Liver (tissue), 8 donors: ENCODE measurements at regions not wholly inside any gene's neighbourhood (a gene's known extent, or its start where the extent isn't known, plus 50 kb on each side); places are given as distances from the start of the nearest gene placed in this dataset.

Experiments
- DNase-seq: peaks from one replicate; pipeline ENCODE4 v3.0.0-alpha.2; 2017; ENCODE audit warnings: low spot score
- H3K27ac ChIP-seq, 2 donors: one replicate each; pipeline ENCODE4 v1.7.0; 2013; ENCODE audit warnings: inconsistent platforms in 2 of 2, low read length in 2 of 2, control low read depth in 1 of 2, low read depth in 1 of 2, mild to moderate bottlenecking in 1 of 2
- H3K27me3 ChIP-seq, 4 donors: one replicate each; pipeline versions ENCODE4 v1.6.1 to v1.7.0; 2013; ENCODE audit warnings: low read length in 3 of 4, inconsistent platforms in 1 of 4, mild to moderate bottlenecking in 1 of 4, moderate library complexity in 1 of 4; ENCODE audit not compliant: control insufficient read depth in 4 of 4, insufficient read depth in 4 of 4
- H3K36me3 ChIP-seq, 4 donors: one replicate each; pipeline versions ENCODE4 v1.6.1 to v1.7.0; 2013; ENCODE audit warnings: low read length in 3 of 4, mild to moderate bottlenecking in 3 of 4, low read depth in 1 of 4, moderate library complexity in 1 of 4; ENCODE audit not compliant: control insufficient read depth in 4 of 4, insufficient read depth in 3 of 4
- H3K4me1 ChIP-seq, 4 donors: one replicate each; pipeline versions ENCODE4 v1.6.1 to v1.7.0; 2013; ENCODE audit warnings: low read length in 3 of 4, mild to moderate bottlenecking in 3 of 4, moderate library complexity in 1 of 4; ENCODE audit not compliant: control insufficient read depth in 4 of 4, insufficient read depth in 4 of 4
- H3K4me3 ChIP-seq, 3 donors: one replicate each; pipeline versions ENCODE4 v1.6.1 to v1.7.0; 2013; ENCODE audit warnings: low read length in 3 of 3, control low read depth in 1 of 3, low read depth in 1 of 3, mild to moderate bottlenecking in 1 of 3
- H3K9ac ChIP-seq, 2 donors: one replicate each; pipeline ENCODE4 v1.7.0; 2013; ENCODE audit warnings: low read length in 2 of 2, mild to moderate bottlenecking in 2 of 2, moderate library complexity in 2 of 2, control low read depth in 1 of 2, low read depth in 1 of 2
- H3K9me3 ChIP-seq, 4 donors: one replicate each; pipeline versions ENCODE4 v1.6.1 to v1.7.0; 2013; ENCODE audit warnings: low read length in 3 of 4; ENCODE audit not compliant: control insufficient read depth in 4 of 4
- CTCF ChIP-seq: fragments of 150-350 bp; IDR thresholded peaks from 2 replicates; pipeline ENCODE4 v1.5.1; 2017; ENCODE audit warnings: improper control_type of control experiment, low read depth, low read length; ENCODE audit not compliant: missing input control
- EGR1 ChIP-seq, 2 donors: IDR thresholded peaks; 2 replicates each; pipeline ENCODE4 v1.6.1; 2016 to 2018; ENCODE audit warnings: antibody characterized with exemption in 2 of 2, low read depth in 2 of 2
- FOXA1 ChIP-seq: IDR thresholded peaks from 2 replicates; pipeline ENCODE4 v1.6.1; 2016; ENCODE audit warnings: antibody characterized with exemption
- FOXA2 ChIP-seq: IDR thresholded peaks from 2 replicates; pipeline ENCODE4 v1.6.1; 2016; ENCODE audit warnings: antibody characterized with exemption
- GABPA ChIP-seq, 2 donors: IDR thresholded peaks in 1 of 2; conservative IDR thresholded peaks in 1 of 2; 2 replicates each; pipeline ENCODE4 v1.6.1; 2016; ENCODE audit warnings: antibody characterized with exemption in 2 of 2, mild to moderate bottlenecking in 1 of 2, moderate library complexity in 1 of 2
- HNF4A ChIP-seq, 2 donors: conservative IDR thresholded peaks; 2 replicates each; pipeline ENCODE4 v1.6.1; 2016; ENCODE audit warnings: antibody characterized with exemption in 2 of 2, mild to moderate bottlenecking in 2 of 2
- HNF4G ChIP-seq: IDR thresholded peaks from 2 replicates; pipeline ENCODE4 v1.6.1; 2016; ENCODE audit warnings: antibody characterized with exemption
- JUND ChIP-seq, 2 donors: IDR thresholded peaks; 2 replicates each; pipeline ENCODE4 v1.6.1; 2016; ENCODE audit warnings: antibody characterized with exemption in 2 of 2
- MAX ChIP-seq: IDR thresholded peaks from 2 replicates; pipeline ENCODE4 v1.6.1; 2016; ENCODE audit warnings: antibody characterized with exemption
- NR2F2 ChIP-seq: IDR thresholded peaks from 2 replicates; pipeline ENCODE4 v1.6.1; 2016; ENCODE audit warnings: antibody characterized with exemption
- RAD21 ChIP-seq, 2 donors: IDR thresholded peaks; 2 replicates each; pipeline ENCODE4 v1.6.1; 2016; ENCODE audit warnings: antibody characterized with exemption in 2 of 2, mild to moderate bottlenecking in 2 of 2
- RXRA ChIP-seq, 2 donors: IDR thresholded peaks; 2 replicates each; pipeline ENCODE4 v1.6.1; 2017 to 2018; ENCODE audit warnings: antibody characterized with exemption in 2 of 2, mild to moderate bottlenecking in 1 of 2
- SP1 ChIP-seq: IDR thresholded peaks from 2 replicates; pipeline ENCODE4 v1.6.1; 2018; ENCODE audit warnings: antibody characterized with exemption, mild to moderate bottlenecking
- TAF1 ChIP-seq: conservative IDR thresholded peaks from 2 replicates; pipeline ENCODE4 v1.6.1; 2016; ENCODE audit warnings: antibody characterized with exemption, mild to moderate bottlenecking
- YY1 ChIP-seq: IDR thresholded peaks from 2 replicates; pipeline ENCODE4 v1.6.1; 2016; ENCODE audit warnings: antibody characterized with exemption, mild to moderate bottlenecking
- ZBTB33 ChIP-seq: IDR thresholded peaks from 2 replicates; pipeline ENCODE4 v1.6.1; 2016; ENCODE audit warnings: antibody characterized with exemption
- WGBS: extraction: QIAGEN DNeasy Blood & Tissue Kit; methylation state at CpG from one replicate; pipeline ENCODE4 v1.1.7; 2013; 5-methylcytosine and 5-hydroxymethylcytosine counted together
- TF ChIP-seq, protein P1 (sequence below): IDR thresholded peaks from 2 replicates; pipeline ENCODE4 v1.6.1; 2016; ENCODE audit warnings: antibody characterized with exemption
- TF ChIP-seq, protein P2 (sequence below): IDR thresholded peaks from 2 replicates; pipeline ENCODE4 v1.6.1; 2016; ENCODE audit warnings: antibody characterized with exemption, mild to moderate bottlenecking
- donor health status: healthy.
- donor health status: healthy.
- donor health status: healthy.
- donor health status: healthy.
- donor health status: healthy.

DNA sequence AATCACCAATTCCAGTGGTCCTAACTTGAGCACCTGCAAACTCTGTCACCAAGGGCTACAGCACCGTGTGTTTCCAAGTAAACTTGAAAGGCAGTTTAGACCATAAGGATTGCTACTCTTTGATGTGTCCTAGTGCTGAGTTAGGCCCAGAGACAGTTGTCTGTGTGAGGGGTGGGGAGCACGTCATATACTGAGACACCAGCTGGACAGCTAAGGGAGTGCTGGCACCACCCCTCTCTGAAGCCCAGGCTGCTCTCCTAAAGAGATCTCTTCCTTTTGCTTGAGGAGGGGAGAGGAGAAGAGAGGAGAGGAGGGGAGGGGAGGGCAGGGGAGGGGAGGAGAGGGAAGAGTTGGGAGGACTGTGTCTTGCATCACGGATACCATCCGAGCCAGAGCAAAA is 218.7 kb upstream of the TACR3 start:
- Histone ChIP-seq H3K27me3 (no peaks in the 10 kb centered on the region), H3K27ac (no peak overlapping the region), H3K36me3 (no peaks in the 10 kb centered on the region), H3K9me3 (no peaks in the 10 kb centered on the region), H3K9ac (no peak overlapping the region), H3K4me1 (peaks cover 0 to 1% (median 0%) of the 10 kb centered on the region in 4 donors), H3K4me3 (no peak overlapping the region)
- no peak for DNase-seq
- 81% methylated on average over 4 of the region's 4 CpGs for WGBS
- TF ChIP-seq HNF4A (conservative IDR thresholded peaks at IDR 0.05) (no peak), FOXA1 (no peak), RXRA (IDR thresholded peaks at IDR 0.05) (no peak), SP1 (no peak), HNF4G (no peak)

GRCh38 chr4:103936653-103937145 is 216.9 kb upstream of the TACR3 start:
- Histone ChIP-seq H3K27ac (no peak overlapping the region), H3K36me3 (no peaks in the 10 kb centered on the region), H3K4me3 (no peak overlapping the region), H3K9me3 (no peaks in the 10 kb centered on the region), H3K9ac (no peak overlapping the region), H3K4me1 (peaks cover 0 to 1% (median 0%) of the 10 kb centered on the region in 4 donors), H3K27me3 (peaks cover 0 to 3% (median 0%) of the 10 kb centered on the region in 4 donors)
- WGBS = 94% methylated on average over 26 of the region's 26 CpGs
- TF ChIP-seq MAX = no peak
- no peak for TF ChIP-seq FOXA2
- no peak for TF ChIP-seq HNF4A (conservative IDR thresholded peaks at IDR 0.05)
- TF ChIP-seq SP1 = no peak
- TF ChIP-seq GABPA (IDR thresholded peaks at IDR 0.05 in 1 of 2, conservative IDR thresholded peaks at IDR 0.05 in 1 of 2) = no peak
- TF ChIP-seq, protein P1, sequence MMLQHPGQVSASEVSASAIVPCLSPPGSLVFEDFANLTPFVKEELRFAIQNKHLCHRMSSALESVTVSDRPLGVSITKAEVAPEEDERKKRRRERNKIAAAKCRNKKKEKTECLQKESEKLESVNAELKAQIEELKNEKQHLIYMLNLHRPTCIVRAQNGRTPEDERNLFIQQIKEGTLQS = no peak
- no peak for TF ChIP-seq HNF4G
- TF ChIP-seq TAF1 = no peak
- TF ChIP-seq JUND (IDR thresholded peaks at IDR 0.05) = no peak
- TF ChIP-seq, protein P2, sequence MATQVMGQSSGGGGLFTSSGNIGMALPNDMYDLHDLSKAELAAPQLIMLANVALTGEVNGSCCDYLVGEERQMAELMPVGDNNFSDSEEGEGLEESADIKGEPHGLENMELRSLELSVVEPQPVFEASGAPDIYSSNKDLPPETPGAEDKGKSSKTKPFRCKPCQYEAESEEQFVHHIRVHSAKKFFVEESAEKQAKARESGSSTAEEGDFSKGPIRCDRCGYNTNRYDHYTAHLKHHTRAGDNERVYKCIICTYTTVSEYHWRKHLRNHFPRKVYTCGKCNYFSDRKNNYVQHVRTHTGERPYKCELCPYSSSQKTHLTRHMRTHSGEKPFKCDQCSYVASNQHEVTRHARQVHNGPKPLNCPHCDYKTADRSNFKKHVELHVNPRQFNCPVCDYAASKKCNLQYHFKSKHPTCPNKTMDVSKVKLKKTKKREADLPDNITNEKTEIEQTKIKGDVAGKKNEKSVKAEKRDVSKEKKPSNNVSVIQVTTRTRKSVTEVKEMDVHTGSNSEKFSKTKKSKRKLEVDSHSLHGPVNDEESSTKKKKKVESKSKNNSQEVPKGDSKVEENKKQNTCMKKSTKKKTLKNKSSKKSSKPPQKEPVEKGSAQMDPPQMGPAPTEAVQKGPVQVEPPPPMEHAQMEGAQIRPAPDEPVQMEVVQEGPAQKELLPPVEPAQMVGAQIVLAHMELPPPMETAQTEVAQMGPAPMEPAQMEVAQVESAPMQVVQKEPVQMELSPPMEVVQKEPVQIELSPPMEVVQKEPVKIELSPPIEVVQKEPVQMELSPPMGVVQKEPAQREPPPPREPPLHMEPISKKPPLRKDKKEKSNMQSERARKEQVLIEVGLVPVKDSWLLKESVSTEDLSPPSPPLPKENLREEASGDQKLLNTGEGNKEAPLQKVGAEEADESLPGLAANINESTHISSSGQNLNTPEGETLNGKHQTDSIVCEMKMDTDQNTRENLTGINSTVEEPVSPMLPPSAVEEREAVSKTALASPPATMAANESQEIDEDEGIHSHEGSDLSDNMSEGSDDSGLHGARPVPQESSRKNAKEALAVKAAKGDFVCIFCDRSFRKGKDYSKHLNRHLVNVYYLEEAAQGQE = no peak
- TF ChIP-seq ZBTB33 = no peak
- no peak for TF ChIP-seq RAD21 (IDR thresholded peaks at IDR 0.05)
- no peak for TF ChIP-seq NR2F2
- no peak for TF ChIP-seq YY1
- TF ChIP-seq CTCF = no peak
- no peak for TF ChIP-seq FOXA1
- TF ChIP-seq EGR1 (IDR thresholded peaks at IDR 0.05; ENCODE audit: low read depth in 2 of 2) = no peak
- no peak for TF ChIP-seq RXRA (IDR thresholded peaks at IDR 0.05)
- DNase-seq = no peak
